ENCODE measurements at regions not wholly inside any gene's neighbourhood (a gene's known extent, or its start where the extent isn't known, plus 50 kb on each side); places are given as distances from the start of the nearest gene placed in this dataset.

DNA sequence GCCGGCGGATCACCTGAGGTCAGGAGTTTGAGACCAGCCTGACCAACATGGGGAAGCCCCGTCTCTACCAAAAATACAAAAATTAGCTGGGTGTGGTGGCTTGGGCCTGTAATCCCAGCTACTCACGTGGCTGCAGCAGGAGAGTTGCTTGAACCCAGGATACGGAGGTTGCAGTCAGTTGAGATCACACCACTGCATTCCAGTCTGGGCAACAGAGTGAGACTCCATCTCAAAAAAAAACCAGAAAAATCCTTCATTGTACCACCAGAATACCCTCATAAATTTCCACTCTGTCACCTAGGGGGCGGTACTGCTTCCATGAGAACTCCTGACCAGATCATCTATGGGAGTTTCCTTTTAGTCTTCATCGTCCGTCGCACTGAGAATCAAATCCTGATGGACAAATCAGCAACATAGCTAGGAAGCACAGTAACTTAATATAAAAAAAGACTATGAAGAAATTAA is 225.8 kb upstream of the KLF14 start:
- Mint-ChIP-seq H3K9me3 (no peaks in the 10 kb centered on the region), H3K27me3 (ENCODE audit: low read depth) (peaks cover 4% of the 10 kb centered on the region), H3K4me3 (peak overlapping the region; percentile 98), H3K27ac (peak overlapping the region; percentile 100), H3K36me3 (ENCODE audit: low read depth) (peaks cover 59% of the 10 kb centered on the region), H3K4me1 (ENCODE audit: low read depth) (peaks cover 56% of the 10 kb centered on the region)
- peak; percentile 52 for DNase-seq (ENCODE audit: low spot score)

DNA sequence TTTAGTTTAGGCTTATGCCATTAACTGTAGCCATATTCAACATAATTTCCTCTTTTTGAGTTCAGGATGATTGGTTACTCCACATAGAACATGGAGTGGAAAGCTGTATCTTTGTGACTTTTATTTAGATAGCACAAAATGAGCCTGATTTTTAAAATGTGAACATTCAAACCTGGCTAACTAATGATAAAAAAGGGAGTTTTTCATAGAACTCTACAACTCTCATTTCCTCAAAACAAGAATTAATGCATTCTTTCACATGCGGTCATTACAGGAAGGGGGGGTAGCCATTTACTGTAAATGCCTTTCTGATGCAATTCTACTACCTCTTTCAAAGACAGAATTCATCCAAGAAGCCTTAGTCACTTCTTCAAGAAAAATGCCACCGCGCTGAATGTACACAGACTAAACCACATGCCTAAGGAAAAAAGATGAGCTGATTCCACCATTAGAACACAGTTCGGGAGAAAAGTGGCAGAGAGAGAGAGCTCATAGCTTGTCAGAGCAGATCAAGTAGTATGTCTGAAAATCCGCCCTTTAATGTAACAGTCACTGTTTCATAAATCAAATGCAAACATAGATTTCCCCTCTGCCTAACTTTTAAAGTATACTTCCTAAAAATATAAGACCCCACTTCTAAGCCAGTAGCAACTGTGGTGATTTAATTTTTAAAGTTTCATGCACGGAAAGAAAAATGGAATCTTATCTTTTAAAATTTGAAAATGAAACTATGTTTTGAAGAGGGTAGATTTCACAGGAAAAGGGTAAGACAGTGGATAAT is 226.4 kb upstream of the KLF14 start:
- H3K4me1 Mint-ChIP-seq (ENCODE audit: low read depth): peaks cover 50% of the 10 kb centered on the region
- H3K36me3 Mint-ChIP-seq (ENCODE audit: low read depth): peaks cover 53% of the 10 kb centered on the region
- H3K4me3 Mint-ChIP-seq: peak overlapping the region; percentile 98
- H3K9me3 Mint-ChIP-seq: no peaks in the 10 kb centered on the region
- peaks cover 4% of the 10 kb centered on the region for H3K27me3 Mint-ChIP-seq (ENCODE audit: low read depth)
- peak overlapping the region; percentile 100 for H3K27ac Mint-ChIP-seq
- peak; percentile 72 for DNase-seq (ENCODE audit: low spot score)

DNA sequence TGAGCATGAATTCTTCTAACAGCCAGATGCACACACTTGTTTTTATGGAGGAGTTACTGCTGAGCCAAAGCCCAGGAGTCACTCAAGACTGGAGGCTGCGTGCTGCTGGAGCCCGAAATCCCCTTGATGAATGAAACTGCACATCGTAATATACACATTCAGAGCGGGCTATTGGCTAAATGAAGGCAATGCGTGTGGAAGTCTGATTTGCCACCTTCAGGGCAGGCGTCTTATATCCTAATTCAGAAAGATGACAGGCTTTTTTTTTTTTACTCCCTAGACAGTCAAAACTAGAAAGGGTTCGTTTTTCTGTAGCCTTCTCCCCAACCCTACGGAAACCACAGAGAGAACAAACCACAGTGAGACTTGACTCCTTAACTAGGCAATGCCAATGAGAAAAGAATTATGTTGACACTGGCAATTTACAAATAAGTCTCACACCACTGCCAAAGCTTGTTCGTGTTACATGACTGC is 227.2 kb upstream of the KLF14 start:
- Mint-ChIP-seq H3K36me3 (ENCODE audit: low read depth) (peaks cover 46% of the 10 kb centered on the region), H3K9me3 (no peaks in the 10 kb centered on the region), H3K4me1 (ENCODE audit: low read depth) (peaks cover 42% of the 10 kb centered on the region), H3K27me3 (ENCODE audit: low read depth) (peaks cover 4% of the 10 kb centered on the region), H3K27ac (peak overlapping the region; percentile 100), H3K4me3 (peak overlapping the region; percentile 98)
- peak; percentile 85 for DNase-seq (ENCODE audit: low spot score)

DNA sequence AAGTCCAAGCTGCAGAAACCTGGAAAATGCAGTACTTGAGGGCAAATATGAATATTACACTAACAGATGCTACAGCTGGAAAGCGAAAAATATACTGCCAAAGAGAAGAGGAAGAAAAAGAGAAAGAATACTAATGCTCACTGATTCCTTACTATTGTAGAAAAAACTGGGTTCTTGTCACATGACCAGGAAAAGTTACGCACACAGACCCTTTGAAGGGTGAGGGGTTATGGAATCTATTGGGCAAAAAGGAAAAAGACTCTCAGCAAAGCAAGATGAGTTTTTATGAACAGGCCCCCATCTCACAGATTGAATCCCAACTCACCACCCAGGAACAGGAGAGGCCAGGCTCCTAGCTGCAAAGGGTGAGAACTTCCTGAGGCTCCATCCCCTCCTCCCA is 228.1 kb upstream of the KLF14 start:
- peak overlapping the region; percentile 98 for H3K4me3 Mint-ChIP-seq
- peak overlapping the region; percentile 100 for H3K27ac Mint-ChIP-seq
- peaks cover 4% of the 10 kb centered on the region for H3K27me3 Mint-ChIP-seq (ENCODE audit: low read depth)
- H3K9me3 Mint-ChIP-seq: no peaks in the 10 kb centered on the region
- DNase-seq (ENCODE audit: low spot score): no peak
- peaks cover 43% of the 10 kb centered on the region for H3K4me1 Mint-ChIP-seq (ENCODE audit: low read depth)
- peaks cover 43% of the 10 kb centered on the region for H3K36me3 Mint-ChIP-seq (ENCODE audit: low read depth)

DNA sequence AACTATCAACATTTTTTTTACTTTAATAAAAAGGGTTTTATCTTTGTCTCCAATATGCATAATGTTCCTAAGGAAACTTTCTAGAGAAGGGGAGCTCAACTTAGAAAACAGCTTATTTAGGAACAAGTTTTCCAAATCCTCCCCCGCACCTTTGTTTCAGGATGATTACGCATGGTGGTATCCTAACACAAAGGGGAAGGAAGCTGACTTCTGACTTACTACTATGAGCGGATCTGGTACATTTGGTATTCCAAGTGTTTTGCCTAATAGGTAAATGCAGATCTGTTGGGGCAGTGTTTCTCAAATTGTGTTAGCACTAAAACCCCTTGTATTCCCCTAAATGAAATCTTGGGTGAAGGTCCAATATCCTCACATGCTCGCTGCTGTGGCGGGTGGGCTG is 229.3 kb upstream of the KLF14 start:
- H3K4me1 Mint-ChIP-seq (ENCODE audit: low read depth): peaks cover 41% of the 10 kb centered on the region
- no peak overlapping the region for H3K4me3 Mint-ChIP-seq
- H3K36me3 Mint-ChIP-seq (ENCODE audit: low read depth): peaks cover 34% of the 10 kb centered on the region
- no peaks in the 10 kb centered on the region for H3K9me3 Mint-ChIP-seq
- H3K27ac Mint-ChIP-seq: peak overlapping the region; percentile 32
- no peak for DNase-seq (ENCODE audit: low spot score)
- peaks cover 4% of the 10 kb centered on the region for H3K27me3 Mint-ChIP-seq (ENCODE audit: low read depth)

DNA sequence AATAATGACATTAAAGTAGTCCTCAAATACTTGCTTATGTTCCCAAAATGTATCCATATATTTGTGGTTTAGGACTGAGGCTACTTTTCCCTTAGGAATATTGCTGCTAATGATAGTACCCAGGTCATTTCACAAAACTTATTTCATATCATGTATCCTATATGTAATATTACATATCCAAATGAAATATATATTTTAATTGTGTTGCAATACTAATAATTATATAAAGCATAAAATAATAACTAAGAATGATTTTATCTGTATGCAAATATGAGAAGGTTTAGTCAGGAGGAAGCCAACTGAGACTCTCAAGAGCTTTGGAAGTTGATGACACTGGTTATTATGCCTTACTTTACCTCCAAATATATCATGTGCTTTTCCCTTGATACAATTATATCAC is 231.5 kb upstream of the KLF14 start:
- peaks cover 50% of the 10 kb centered on the region for H3K4me1 Mint-ChIP-seq (ENCODE audit: low read depth)
- peaks cover 17% of the 10 kb centered on the region for H3K36me3 Mint-ChIP-seq (ENCODE audit: low read depth)
- no peak for DNase-seq (ENCODE audit: low spot score)
- H3K4me3 Mint-ChIP-seq: no peak overlapping the region
- no peak overlapping the region for H3K27ac Mint-ChIP-seq
- no peaks in the 10 kb centered on the region for H3K9me3 Mint-ChIP-seq
- H3K27me3 Mint-ChIP-seq (ENCODE audit: low read depth): peaks cover 4% of the 10 kb centered on the region

DNA sequence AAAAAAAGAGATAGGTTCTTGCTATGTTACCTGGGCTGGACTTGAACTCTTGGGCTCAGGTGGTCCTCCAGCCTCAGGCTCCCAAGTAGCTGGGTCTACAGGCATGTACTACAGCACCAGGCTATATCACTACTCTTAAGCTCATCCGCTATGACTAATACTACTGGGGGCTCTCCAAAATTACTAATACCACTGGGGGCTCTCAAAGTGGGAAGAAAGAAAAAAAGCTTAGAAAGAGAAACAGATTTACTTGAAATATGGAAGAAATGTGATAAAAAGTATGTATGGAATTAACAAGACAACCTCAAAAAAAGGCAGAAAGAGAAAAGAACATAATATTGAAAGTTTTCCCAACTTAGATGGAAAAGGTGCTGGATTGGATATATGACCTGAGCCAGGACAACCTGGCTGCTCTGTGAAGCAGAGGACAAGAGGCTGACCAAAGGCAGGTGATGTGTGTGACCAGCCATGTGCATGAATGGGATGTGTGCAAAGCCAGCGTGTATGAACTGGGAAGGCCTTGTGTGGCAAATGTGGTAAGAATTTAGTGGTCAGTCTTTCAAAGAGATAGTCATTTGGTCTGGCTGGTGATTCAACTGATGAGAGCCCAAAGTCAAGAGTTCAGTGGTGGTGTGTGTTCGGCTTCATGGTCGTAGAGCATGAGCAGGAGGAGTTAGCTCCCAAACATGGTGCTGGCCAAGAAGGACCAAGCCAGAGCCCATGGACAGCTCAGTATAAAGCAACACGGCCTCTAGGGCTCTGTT is 232.4 kb upstream of the KLF14 start:
- Mint-ChIP-seq H3K27ac (peak overlapping the region; percentile 23), H3K36me3 (ENCODE audit: low read depth) (peaks cover 14% of the 10 kb centered on the region), H3K4me1 (ENCODE audit: low read depth) (peaks cover 54% of the 10 kb centered on the region), H3K27me3 (ENCODE audit: low read depth) (no peaks in the 10 kb centered on the region), H3K9me3 (no peaks in the 10 kb centered on the region), H3K4me3 (no peak overlapping the region)
- DNase-seq (ENCODE audit: low spot score): no peak

DNA sequence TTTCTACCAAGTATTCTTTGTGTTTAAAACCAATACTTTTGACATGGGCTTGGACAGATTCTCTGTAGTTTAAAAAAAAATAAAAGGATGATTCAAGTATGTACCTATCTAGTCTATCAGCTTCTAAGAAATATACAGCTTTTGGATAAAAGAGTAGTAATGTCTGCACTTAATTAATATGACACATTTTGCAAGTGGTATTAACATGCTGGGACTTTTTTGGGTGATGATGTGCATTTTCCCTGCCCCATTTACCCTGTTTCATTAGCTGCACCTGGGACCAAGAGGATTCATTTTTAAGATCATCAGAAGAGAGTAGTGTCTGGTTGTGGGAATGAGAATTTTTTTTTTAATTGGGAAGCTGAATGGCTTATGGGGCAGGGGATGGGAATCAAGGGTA is 236.2 kb upstream of the KLF14 start:
- peak overlapping the region; percentile 84 for H3K27ac Mint-ChIP-seq
- H3K27me3 Mint-ChIP-seq (ENCODE audit: low read depth): no peaks in the 10 kb centered on the region
- H3K4me3 Mint-ChIP-seq: peak overlapping the region; percentile 32
- peaks cover 24% of the 10 kb centered on the region for H3K9me3 Mint-ChIP-seq
- peaks cover 54% of the 10 kb centered on the region for H3K4me1 Mint-ChIP-seq (ENCODE audit: low read depth)
- peaks cover 34% of the 10 kb centered on the region for H3K36me3 Mint-ChIP-seq (ENCODE audit: low read depth)
- DNase-seq (ENCODE audit: low spot score): no peak

DNA sequence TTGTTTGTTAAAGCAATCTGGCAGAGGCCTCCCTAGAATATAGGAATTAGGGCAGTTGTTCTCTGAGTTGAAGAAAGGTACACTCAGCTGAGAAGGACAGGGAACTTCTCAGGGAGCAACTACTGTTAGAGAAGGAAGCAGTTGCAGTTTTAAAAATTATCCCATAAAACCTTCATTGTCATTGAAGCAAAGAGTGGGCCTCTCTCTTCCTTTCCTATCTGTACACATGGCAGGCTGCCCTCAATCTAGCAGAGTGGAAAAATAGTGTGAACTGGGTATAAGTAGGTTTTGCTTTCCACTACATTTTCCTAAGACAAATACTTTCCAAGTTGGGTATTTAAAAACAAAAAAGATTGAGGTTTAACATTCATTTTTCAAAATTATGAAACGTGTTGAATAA is 236.7 kb upstream of the KLF14 start:
- Mint-ChIP-seq H3K27ac (peak overlapping the region; percentile 84), H3K27me3 (ENCODE audit: low read depth) (no peaks in the 10 kb centered on the region), H3K9me3 (peaks cover 29% of the 10 kb centered on the region), H3K4me3 (peak overlapping the region; percentile 32), H3K4me1 (ENCODE audit: low read depth) (peaks cover 55% of the 10 kb centered on the region), H3K36me3 (ENCODE audit: low read depth) (peaks cover 38% of the 10 kb centered on the region)
- no peak for DNase-seq (ENCODE audit: low spot score)

DNA sequence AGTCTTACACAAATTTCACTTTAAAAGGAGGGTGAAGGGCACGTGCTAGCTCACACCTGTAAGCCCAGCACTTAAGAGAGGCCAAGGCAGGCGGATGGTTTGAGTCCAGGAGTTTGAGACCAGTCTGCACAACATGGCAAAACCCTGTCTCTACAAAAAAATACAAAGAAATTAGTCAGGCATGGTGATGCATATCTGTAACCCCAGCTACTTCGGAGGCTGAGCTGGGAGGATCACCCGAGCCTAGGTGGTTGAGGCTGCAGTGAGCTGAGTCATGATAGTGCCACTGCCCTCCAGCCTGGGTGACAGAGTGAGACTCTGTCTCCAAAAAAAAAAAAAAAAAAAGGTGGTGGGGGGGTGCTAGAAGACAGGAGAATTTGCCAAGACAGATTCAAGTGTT is 237.3 kb upstream of the KLF14 start:
- peaks cover 40% of the 10 kb centered on the region for H3K36me3 Mint-ChIP-seq (ENCODE audit: low read depth)
- H3K4me1 Mint-ChIP-seq (ENCODE audit: low read depth): peaks cover 56% of the 10 kb centered on the region
- H3K27me3 Mint-ChIP-seq (ENCODE audit: low read depth): no peaks in the 10 kb centered on the region
- DNase-seq (ENCODE audit: low spot score): peak; percentile 67
- H3K27ac Mint-ChIP-seq: peak overlapping the region; percentile 84
- peak overlapping the region; percentile 32 for H3K4me3 Mint-ChIP-seq
- peaks cover 33% of the 10 kb centered on the region for H3K9me3 Mint-ChIP-seq

DNA sequence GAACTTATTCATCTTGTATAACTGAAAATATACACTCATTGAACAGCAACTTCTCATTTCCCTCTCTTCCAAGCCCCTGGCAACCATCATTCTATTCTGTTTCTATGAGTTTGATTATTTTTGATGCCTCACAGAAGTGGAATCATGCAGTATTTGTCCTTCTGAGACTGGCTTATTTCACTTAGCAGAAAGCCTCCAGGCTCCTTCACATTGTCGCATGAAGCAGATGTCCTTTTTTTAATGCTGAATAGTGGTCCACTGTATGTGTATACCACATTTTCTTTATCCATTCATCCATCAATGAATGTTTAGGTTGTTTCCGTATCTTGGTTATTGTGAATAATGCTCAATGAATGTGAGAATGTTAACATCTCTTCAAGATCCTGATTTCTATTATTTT is 238.2 kb upstream of the KLF14 start:
- H3K27ac Mint-ChIP-seq: peak overlapping the region; percentile 71
- peaks cover 40% of the 10 kb centered on the region for H3K36me3 Mint-ChIP-seq (ENCODE audit: low read depth)
- H3K4me3 Mint-ChIP-seq: no peak overlapping the region
- H3K4me1 Mint-ChIP-seq (ENCODE audit: low read depth): peaks cover 48% of the 10 kb centered on the region
- peaks cover 36% of the 10 kb centered on the region for H3K9me3 Mint-ChIP-seq
- no peaks in the 10 kb centered on the region for H3K27me3 Mint-ChIP-seq (ENCODE audit: low read depth)
- DNase-seq (ENCODE audit: low spot score): no peak

DNA sequence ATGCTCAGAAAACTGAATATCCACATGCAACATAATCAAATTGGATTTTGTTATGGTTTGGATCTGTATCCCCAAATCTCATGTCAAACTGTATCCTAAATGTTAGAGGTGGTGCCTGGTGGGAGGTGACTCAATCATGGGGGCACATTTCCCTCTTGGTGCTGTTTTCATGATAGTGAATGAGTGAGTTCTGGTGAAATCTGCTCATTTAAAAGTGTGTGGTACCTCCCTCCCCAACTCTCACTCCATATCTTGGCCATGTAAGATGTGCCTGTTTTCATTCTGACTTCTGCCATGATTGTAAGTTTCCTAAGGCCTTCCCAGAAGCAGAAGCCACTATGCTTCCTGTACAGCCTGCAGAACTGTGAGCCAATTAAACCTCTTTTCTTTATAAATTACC is 239.6 kb upstream of the KLF14 start:
- Mint-ChIP-seq H3K9me3 (peaks cover 36% of the 10 kb centered on the region), H3K27me3 (ENCODE audit: low read depth) (no peaks in the 10 kb centered on the region), H3K27ac (no peak overlapping the region), H3K4me3 (no peak overlapping the region), H3K36me3 (ENCODE audit: low read depth) (peaks cover 38% of the 10 kb centered on the region), H3K4me1 (ENCODE audit: low read depth) (peaks cover 38% of the 10 kb centered on the region)
- no peak for DNase-seq (ENCODE audit: low spot score)

DNA sequence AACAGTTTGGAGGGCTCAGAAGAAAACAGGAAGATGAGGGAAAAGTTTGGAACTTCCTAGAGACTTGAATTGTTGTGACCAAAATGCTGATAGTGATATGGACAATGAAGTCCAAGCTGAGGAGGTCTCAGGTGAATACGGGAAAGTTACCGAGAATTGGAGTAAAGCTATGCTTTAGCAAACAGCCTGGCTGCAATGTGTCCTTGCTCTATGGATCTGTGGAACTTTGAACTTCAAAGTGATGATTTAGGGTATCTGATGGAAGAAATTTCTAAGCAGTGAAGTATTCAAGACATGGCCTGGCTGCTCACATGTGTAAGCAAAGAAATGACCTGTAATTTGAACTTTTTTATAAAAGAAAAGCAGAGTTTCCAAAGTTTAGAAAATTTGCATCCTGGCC is 240.2 kb upstream of the KLF14 start:
- Mint-ChIP-seq H3K27ac (peak overlapping the region; percentile 60), H3K36me3 (ENCODE audit: low read depth) (peaks cover 38% of the 10 kb centered on the region)

DNA sequence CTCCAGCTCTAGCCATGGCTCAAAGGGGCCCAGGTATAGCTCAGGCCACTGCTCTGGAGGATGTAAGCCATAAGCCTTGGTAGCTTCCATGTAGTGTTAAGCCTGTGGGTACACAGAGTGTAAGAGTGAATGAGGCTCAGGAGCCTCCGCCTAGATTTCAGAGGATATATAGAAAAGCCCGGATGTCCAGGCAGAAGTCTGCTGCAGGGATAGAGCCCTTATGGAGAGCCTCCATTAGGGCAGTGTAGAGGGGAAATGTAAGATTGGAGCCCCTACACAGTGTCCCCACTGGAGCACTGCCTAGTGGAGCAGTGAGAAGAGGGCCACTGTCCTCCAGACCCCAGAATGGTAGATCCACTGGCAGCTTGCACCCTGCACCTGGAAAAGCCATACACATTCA is 240.8 kb upstream of the KLF14 start:
- Mint-ChIP-seq H3K4me1 (ENCODE audit: low read depth) (peaks cover 41% of the 10 kb centered on the region), H3K36me3 (ENCODE audit: low read depth) (peaks cover 38% of the 10 kb centered on the region), H3K27me3 (ENCODE audit: low read depth) (no peaks in the 10 kb centered on the region), H3K27ac (no peak overlapping the region), H3K4me3 (no peak overlapping the region), H3K9me3 (peaks cover 36% of the 10 kb centered on the region)
- DNase-seq (ENCODE audit: low spot score): no peak

More for the DNA sequence above, 240.2 kb upstream of the KLF14 start:
- Mint-ChIP-seq H3K4me3 (no peak overlapping the region), H3K9me3 (peaks cover 36% of the 10 kb centered on the region), H3K4me1 (ENCODE audit: low read depth) (peaks cover 37% of the 10 kb centered on the region), H3K27me3 (ENCODE audit: low read depth) (no peaks in the 10 kb centered on the region)
- no peak for DNase-seq (ENCODE audit: low spot score)

Data from T-helper 2 cell treated with Interferon-gamma antibody and Interleukin-4, amounts not matched to agents 5 μg/mL and 100 μg/mL, for 36 hours (primary cell).